GM19455 (cell line): ENCODE measurements at regions not wholly inside any gene's neighbourhood (a gene's known extent, or its start where the extent isn't known, plus 50 kb on each side); places are given as distances from the start of the nearest gene placed in this dataset.

Source experiments
- ATAC-seq: cut with Tn5 transposase; IDR thresholded peaks from one replicate; pipeline ENCODE4 v1.9.1; 2021; ENCODE audit not compliant: unreplicated experiment

- no peak for ATAC-seq
Observed at GRCh38 chr21:35120631-35121180, 71.6 kb upstream of the RUNX1 start.

GRCh38 chr21:35119501-35120047 is 70.5 kb upstream of the RUNX1 start:
- ATAC-seq, result no peak

DNA sequence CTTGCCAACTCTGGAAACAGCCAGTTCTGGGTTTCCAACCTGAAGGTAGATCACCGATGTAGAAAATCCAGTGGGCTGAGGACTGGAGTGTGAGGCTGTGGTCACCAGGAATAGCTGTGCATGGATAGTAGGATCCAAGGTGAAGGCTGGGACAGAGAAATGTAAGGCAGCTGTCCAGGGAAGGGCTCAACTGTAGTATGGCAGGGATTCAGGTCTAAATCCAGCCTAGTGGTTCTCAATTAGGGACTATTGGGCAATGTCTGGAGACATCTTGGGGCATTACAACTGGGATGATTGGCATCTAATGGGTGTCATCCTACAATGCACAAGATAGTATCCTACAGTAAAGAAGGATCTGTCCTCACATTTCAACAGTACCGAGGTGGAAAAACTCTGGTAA is 67.7 kb upstream of the RUNX1 start:
- ATAC-seq, result no peak

DNA sequence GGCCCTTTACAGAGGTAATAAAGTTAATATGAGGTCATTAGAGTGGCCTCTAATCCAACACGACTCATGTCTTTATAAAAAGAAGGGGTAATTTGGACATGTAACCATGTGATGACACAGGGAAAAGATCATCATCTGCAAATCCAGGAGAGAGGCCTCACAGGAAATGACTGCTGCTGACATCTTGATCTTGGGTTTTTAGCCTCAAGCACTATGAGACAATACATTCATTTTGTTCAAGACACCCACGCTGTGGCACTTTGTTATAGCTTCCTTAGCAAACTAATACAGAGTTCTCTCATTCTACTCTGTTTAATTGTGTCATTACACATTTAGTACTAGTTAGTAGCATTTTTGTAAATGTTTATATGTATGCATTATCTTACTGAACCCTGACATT is 64.0 kb upstream of the RUNX1 start:
- ATAC-seq, result no peak

DNA sequence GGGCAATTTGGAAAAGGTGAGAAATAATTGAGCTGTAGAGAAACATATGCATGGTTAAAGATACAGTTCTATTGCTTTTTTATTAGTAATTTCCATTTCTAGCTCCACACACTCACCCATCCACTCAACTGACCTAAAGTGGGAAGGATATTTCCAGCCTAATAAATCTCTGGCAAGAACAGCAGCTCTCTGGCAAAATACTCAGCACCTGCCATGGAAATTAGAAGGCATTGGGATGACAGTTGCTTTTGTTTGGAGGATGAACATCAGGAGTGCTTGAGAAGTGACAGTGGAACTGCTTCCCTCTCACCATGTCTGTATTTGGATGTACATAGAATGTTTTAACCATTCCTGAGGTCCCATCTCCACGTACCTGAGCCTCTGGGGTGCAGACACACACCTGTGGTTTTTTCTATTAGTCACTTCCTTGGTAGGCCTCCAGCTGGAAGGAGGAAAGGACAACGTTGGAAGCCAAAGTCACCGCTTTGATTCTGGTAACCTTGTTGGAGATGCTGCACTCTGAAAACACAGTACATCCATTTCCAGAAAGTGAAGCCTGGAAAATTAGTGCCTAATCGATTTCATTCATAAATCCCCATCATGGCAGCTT is 62.3 kb upstream of the RUNX1 start:
- ATAC-seq, result no peak

DNA sequence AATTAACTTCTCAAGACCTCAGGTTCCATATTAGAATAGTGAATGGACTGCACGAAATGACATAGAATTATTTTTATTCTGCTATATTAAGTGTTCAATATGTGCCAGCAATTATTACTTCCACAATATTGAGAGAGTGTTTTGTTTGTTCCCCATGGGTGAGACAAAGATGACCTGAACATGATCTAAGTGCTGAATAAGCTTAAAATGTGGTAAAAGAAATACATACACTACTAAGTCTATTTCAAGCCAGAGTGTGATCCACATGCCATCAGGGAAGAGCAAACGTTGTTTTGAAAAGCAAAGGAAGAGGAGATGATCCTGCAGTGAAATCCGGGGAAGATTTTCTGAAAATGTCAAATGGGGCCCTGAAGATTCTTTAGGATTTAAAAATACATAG is 59.8 kb upstream of the RUNX1 start:
- ATAC-seq, result no peak

GRCh38 chr21:35107520-35107919 is 58.4 kb upstream of the RUNX1 start:
- no peak for ATAC-seq

- ATAC-seq, result no peak
Observed at GRCh38 chr21:35106246-35106835, 57.2 kb upstream of the RUNX1 start.

DNA sequence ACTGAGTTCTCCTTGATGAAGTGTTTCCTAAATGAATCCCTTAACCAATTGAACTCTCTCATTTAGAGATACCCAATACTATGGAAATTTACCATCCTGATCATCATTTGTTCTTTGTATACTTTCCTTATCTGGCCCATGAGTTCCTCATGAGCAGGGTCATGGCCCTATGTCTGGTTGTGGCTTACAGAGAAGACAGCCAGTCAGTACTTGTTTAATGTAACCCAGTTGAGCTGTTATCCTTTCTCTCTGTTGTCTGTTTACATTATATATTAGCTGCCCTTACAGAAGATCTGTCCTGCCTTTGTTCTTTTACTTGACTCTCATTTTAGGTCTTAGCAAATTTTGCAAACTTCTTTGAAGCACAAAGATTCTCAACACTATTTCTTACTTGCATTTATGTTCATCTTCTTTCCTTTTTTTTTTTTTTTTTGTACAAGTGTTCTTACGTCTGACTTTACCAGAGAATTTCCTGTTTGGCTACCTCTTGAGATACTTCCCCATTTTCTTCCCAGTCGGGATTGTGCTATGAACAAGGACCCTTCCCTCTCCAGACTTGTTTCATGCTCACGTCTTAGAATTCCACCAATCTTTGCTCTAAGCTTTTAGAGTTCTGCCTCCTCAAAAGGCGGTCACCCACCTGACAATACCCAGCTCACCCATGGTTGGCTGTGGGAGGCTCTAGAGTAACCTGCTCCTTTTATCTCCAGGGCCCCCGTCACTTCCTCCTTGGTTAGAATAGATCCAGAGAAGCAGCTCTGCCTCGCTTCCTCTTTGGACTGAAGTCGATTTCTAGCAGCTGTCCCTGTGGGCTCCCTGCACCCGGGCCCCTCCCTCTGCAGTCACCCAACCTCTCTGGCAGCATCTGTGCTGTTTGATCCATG is 53.6 kb upstream of the RUNX1 start:
- ATAC-seq, result no peak

- no peak for ATAC-seq
Observed at GRCh38 chr21:35100349-35100811, 51.3 kb upstream of the RUNX1 start.

DNA sequence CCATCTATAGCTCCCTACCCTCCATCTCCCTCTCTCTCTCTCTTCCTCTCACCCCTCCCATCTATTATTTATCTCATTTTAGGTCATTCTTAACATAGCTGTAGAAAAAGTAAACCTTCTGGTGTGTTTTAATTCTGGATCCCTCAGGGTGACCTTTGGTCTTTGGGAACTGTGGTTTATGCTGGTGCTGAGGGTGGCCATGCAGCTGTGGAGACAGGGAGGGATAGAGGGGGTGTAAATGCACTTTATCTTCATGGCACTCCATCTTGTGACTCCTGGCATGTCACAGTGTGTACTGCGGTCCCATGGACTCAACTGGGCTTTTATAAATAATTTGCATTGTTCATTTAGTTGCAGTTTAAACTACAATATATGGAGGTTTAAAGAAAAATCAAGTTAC is 50.2 kb upstream of the RUNX1 start:
- no peak for ATAC-seq
